K562 (cell line): ENCODE measurements at regions not wholly inside any gene's neighbourhood (a gene's known extent, or its start where the extent isn't known, plus 50 kb on each side); places are given as distances from the start of the nearest gene placed in this dataset.

Experiments
- ATAC-seq: fragments of 200-7000 bp; cut with Tn5 transposase; 3 replicates; pipeline ENCODE4 v1.9.1; 2020; ENCODE audit warnings: moderate library complexity
- BruUV-seq: library from RNA; stranded (reverse); fragments of 400-500 nt; replicated peaks from 2 replicates; lab custom pipeline; 2021; lab: Mats Ljungman, UMichigan
- CTCF ChIA-PET: fragments of 300-600 bp; formaldehyde crosslinking; extraction: SDS; loops from one replicate; lab custom pipeline; 2021; ENCODE audit warnings: low intra/inter-chr PET ratio; lab: Yijun Ruan, JAX
- POLR2A ChIA-PET: fragments of 300-600, 350-650 bp; sonication (Branson Sonifier 250); formaldehyde crosslinking; extraction: SDS; loops from one replicate; lab custom pipeline; 2021; ENCODE audit warnings: antibody characterized with exemption, inconsistent platforms; lab: Yijun Ruan, JAX
- DNase-seq, 4 experiments: peaks; one replicate each; pipeline versions ENCODE4 v3.0.0 to v3.0.0-alpha.2; 2011 to 2018; ENCODE audit warnings: low spot score in 3 of 4, mixed read lengths in 3 of 4; ENCODE audit errors: extremely low read depth in 1 of 4
- FAIRE-seq: peaks from 2 replicates; lab custom pipeline; 2011; peaks lifted over from hg19 to GRCh38; lab: Jason Lieb, UNC
- H2AFZ ChIP-seq: 2 replicates; pipeline ENCODE4 v1.6.0; 2011; ENCODE audit warnings: low read depth, low read length, control low read depth, inconsistent platforms
- H3K27ac ChIP-seq: fragments of 200-600 bp; 3 replicates; pipeline ENCODE4 v1.8.0; 2011; ENCODE audit warnings: low read depth, mild to moderate bottlenecking, control low read depth, inconsistent platforms, low read length, moderate library complexity, mixed read lengths; ENCODE audit errors: extremely low read depth
- H3K27me3 ChIP-seq, 2 experiments: fragments of 300-600 bp in 1 of 2; 2 replicates in 1 of 2; 3 replicates in 1 of 2; pipeline versions ENCODE4 v1.6.0 to v1.8.0; 2011; ENCODE audit warnings: inconsistent platforms in 2 of 2, low read length in 2 of 2, mild to moderate bottlenecking in 1 of 2, mixed read lengths in 1 of 2, moderate library complexity in 1 of 2; ENCODE audit not compliant: control insufficient read depth in 2 of 2, insufficient read depth in 2 of 2
- H3K36me3 ChIP-seq: fragments of 300-600 bp; 3 replicates; pipeline ENCODE4 v1.8.0; 2011; ENCODE audit warnings: mild to moderate bottlenecking, low read length, inconsistent platforms; ENCODE audit not compliant: control insufficient read depth, insufficient read depth
- H3K4me1 ChIP-seq, 2 experiments: fragments of 200-600 bp in 1 of 2; replicated peaks in 1 of 2; 2 replicates in 1 of 2; 3 replicates in 1 of 2; pipeline versions ENCODE4 v1.5.1 to v1.8.0; 2011; ENCODE audit warnings: inconsistent platforms in 2 of 2, low read length in 2 of 2, mild to moderate bottlenecking in 1 of 2, mixed read lengths in 1 of 2, moderate library complexity in 1 of 2; ENCODE audit not compliant: control insufficient read depth in 2 of 2, insufficient read depth in 2 of 2
- H3K4me2 ChIP-seq: 2 replicates; pipeline ENCODE4 v1.6.1; 2011; ENCODE audit warnings: low read length, control low read depth, inconsistent platforms, mixed read lengths; ENCODE audit not compliant: insufficient read depth
- H3K4me3 ChIP-seq: fragments of 200-600 bp; sonication (generic), shearing (Covaris generic); 2 replicates; pipeline ENCODE4 v1.5.1; 2016; ENCODE audit warnings: control low read depth, inconsistent platforms
- H3K79me2 ChIP-seq: fragments of 200-600 bp; 3 replicates; pipeline ENCODE4 v1.8.0; 2011; ENCODE audit warnings: low read length, inconsistent platforms; ENCODE audit not compliant: control insufficient read depth, insufficient read depth
- H3K9ac ChIP-seq, 2 experiments: 2 replicates each; pipeline versions ENCODE4 v1.6.0 to v1.6.1; 2011; ENCODE audit warnings: low read depth in 2 of 2, low read length in 2 of 2, control low read depth in 1 of 2, inconsistent platforms in 1 of 2, mild to moderate bottlenecking in 1 of 2, mixed read lengths in 1 of 2; ENCODE audit not compliant: insufficient read depth in 1 of 2
- H3K9me1 ChIP-seq: one replicate; pipeline ENCODE4 v1.6.0; 2011; ENCODE audit warnings: inconsistent platforms, mild to moderate bottlenecking, low read length, moderate library complexity; ENCODE audit not compliant: control insufficient read depth, insufficient read depth
- H3K9me3 ChIP-seq: replicated peaks from 2 replicates; pipeline ENCODE4 v1.5.1; 2011; ENCODE audit warnings: low read depth, low read length, inconsistent platforms; ENCODE audit not compliant: control insufficient read depth, insufficient read depth
- H4K20me1 ChIP-seq: replicated peaks from 2 replicates; pipeline ENCODE4 v1.6.1; 2011; ENCODE audit warnings: low read length, inconsistent platforms, mixed read lengths; ENCODE audit not compliant: control insufficient read depth, insufficient read depth
- CREB1 ChIP-seq, 2 experiments: sonication (generic) in 1 of 2; formaldehyde crosslinking in 1 of 2; IDR thresholded peaks; 2 replicates each; pipeline versions ENCODE4 v1.6.1 to v1.8.0; 2012 to 2022; ENCODE audit warnings: inconsistent platforms in 1 of 2, mild to moderate bottlenecking in 1 of 2, missing genetic modification reagents in 1 of 2, moderate library complexity in 1 of 2
- HDAC1 ChIP-seq, 2 experiments: fragments of 450-650 bp; IDR thresholded peaks; 2 replicates each; pipeline ENCODE4 v1.6.1; 2016 to 2017; ENCODE audit warnings: inconsistent platforms in 1 of 2, mild to moderate bottlenecking in 1 of 2, moderate library complexity in 1 of 2
- HNRNPH1 ChIP-seq: fragments of 200-400 bp; formaldehyde crosslinking; optimal IDR thresholded peaks from 2 replicates; pipeline ENCODE3; 2017; ENCODE audit warnings: low read depth, mild to moderate bottlenecking, low read length, moderate library complexity
- KLF1 ChIP-seq: fragments of 450-650 bp; IDR thresholded peaks from 2 replicates; pipeline ENCODE4 v1.6.1; 2016; ENCODE audit warnings: missing genetic modification characterization, missing compliant biosample characterization
- OTX1 ChIP-seq: fragments of 450-650 bp; formaldehyde crosslinking; IDR thresholded peaks from 2 replicates; pipeline ENCODE4 v1.4.0; 2022; ENCODE audit warnings: mild to moderate bottlenecking
- POLR2AphosphoS5 ChIP-seq: IDR thresholded peaks from 2 replicates; pipeline ENCODE4 v1.6.1; 2011; ENCODE audit warnings: mild to moderate bottlenecking, low read depth, low read length, moderate library complexity; ENCODE audit not compliant: control insufficient read depth, insufficient read depth
- SIRT6 ChIP-seq: IDR thresholded peaks from one replicate; pipeline ENCODE4 v1.6.1; 2012; ENCODE audit warnings: low read depth, mild to moderate bottlenecking, control low read depth, inconsistent platforms, low read length, moderate library complexity
- ZBTB8A ChIP-seq: fragments of 450-650 bp; IDR thresholded peaks from 2 replicates; pipeline ENCODE4 v1.6.1; 2018; ENCODE audit warnings: mild to moderate bottlenecking, moderate library complexity; ENCODE audit not compliant: partially characterized antibody
- ZNF695 ChIP-seq: fragments of 450-650 bp; formaldehyde crosslinking; IDR thresholded peaks from 2 replicates; pipeline ENCODE4 v1.4.0; 2020; ENCODE audit warnings: mild to moderate bottlenecking, moderate library complexity
- ZNF696 ChIP-seq: fragments of 250-450 bp; sonication (Bioruptor Pico); conservative IDR thresholded peaks from 2 replicates; pipeline ENCODE4 v1.4.0; 2020; ENCODE audit warnings: mild to moderate bottlenecking, moderate library complexity
- WGBS: fragments of 100-300 bp; shearing (Covaris generic); methylation state at CpG from one replicate; pipeline ENCODE4 v1.1.6; 2016; ENCODE audit warnings: low coverage, mixed read lengths; ENCODE audit not compliant: insufficient coverage; ENCODE audit errors: missing lambda C conversion rate; 5-methylcytosine and 5-hydroxymethylcytosine counted together
- in situ Hi-C: fragments of 300-500 bp; cut with MboI; formaldehyde crosslinking; loops from 4 replicates; pipeline ENCODE4 v1.15.0; 2018; ENCODE audit warnings: inconsistent platforms, mixed read lengths
- intact Hi-C: fragments of 100-400 bp; cut with micrococcal nuclease; formaldehyde crosslinking; loops from 2 replicates; pipeline ENCODE4 v1.14.2; 2022

DNA sequence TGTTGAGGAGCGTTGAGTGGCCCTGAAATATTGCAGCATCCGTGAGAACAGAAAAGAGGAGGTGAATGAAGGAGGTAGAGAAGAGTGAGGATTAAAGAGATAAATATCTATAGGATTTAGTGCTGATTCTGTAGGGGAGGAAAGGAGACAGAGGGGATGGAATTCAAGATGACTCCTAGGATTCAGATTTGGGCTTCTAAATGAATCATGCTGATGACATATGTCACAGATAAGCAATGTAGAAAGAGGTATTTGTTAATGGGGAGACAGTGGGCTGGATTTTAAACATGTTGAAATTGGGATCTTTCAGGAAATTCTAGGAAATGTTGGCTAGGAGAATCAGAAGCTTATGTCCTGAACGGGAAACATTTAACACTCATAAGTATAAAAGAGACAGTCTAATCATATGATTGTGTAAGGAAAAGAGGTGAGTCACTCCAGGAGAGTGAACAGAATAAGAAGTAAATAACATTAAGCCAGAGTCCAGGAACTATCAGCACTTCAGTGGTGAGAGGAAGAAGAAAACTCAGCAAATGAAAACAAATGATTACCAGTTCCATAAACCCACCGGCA is 58.1 kb upstream of the DIO2 start (continued):
- no peak for TF ChIP-seq ZBTB8A
- no peak for TF ChIP-seq OTX1 (CRISPR knock-in tag)
- no peak for TF ChIP-seq SIRT6
- no peak for TF ChIP-seq CREB1 (IDR thresholded peaks at IDR 0.05)
- no peak for TF ChIP-seq CREB1 (CRISPR knock-in tag; IDR thresholded peaks at IDR 0.05)
- TF ChIP-seq HDAC1 (IDR thresholded peaks at IDR 0.05), result no peak
- TF ChIP-seq ZNF696 (CRISPR knock-in tag), result no peak

DNA sequence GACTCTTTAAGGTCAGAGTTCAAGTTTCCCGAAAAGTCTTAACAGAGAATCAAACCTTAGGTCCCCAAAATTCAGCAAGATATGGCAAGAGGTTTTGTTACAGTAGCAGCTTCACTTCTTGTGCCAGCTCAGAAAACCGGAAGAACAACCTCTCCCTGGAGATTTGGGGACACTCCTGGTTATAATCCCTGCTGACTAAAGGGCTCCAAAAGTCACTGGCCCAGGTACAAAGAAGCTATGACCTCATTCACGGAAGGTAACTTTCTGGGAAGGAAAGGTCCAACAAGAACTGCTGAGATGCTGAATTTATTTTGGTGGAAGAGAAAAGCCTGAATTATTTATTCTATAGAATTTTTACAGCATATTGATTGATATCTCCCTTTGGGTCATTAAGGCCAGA is 55.6 kb upstream of the DIO2 start:
- ChIA-PET POLR2A (no interaction called here), CTCF (no interaction called here)
- BruUV-seq, result no TSS peak
- no peak overlapping the region for H3K4me3 ChIP-seq
- no peaks in the 10 kb centered on the region for H3K36me3 ChIP-seq
- in situ Hi-C loops (no loop called here), intact Hi-C loops (no loop called here)
- H3K27ac ChIP-seq, result no peak overlapping the region
- H3K4me1 ChIP-seq, result no peaks in the 10 kb centered on the region
- ATAC-seq (no peak), FAIRE-seq (no peak), DNase-seq (no peak)
- WGBS, result 4% methylated on average over 3 of the region's 3 CpGs
- H3K9me3 ChIP-seq, result no peaks in the 10 kb centered on the region
- no peaks in the 10 kb centered on the region for H4K20me1 ChIP-seq
- H3K79me2 ChIP-seq, result no peaks in the 10 kb centered on the region
- no peak overlapping the region for H3K4me2 ChIP-seq
- H3K9me1 ChIP-seq, result no peaks in the 10 kb centered on the region
- H3K27me3 ChIP-seq, result no peaks in the 10 kb centered on the region
- TF ChIP-seq POLR2AphosphoS5 (no peak), KLF1 (tag) (no peak), ZNF695 (no peak), HNRNPH1 (no peak)
- no peak overlapping the region for H3K9ac ChIP-seq
- no peak overlapping the region for H2AFZ ChIP-seq
